HG02759 (cell line): ENCODE measurements at regions not wholly inside any gene's neighbourhood (a gene's known extent, or its start where the extent isn't known, plus 50 kb on each side); places are given as distances from the start of the nearest gene placed in this dataset.

Experiments
- ATAC-seq: cut with Tn5 transposase; IDR thresholded peaks from one replicate; pipeline ENCODE4 v1.9.1; 2021; ENCODE audit warnings: mild to moderate bottlenecking, moderate library complexity; ENCODE audit not compliant: unreplicated experiment

GRCh38 chr6:19972221-19972620 lies 135.1 kb downstream of the ID4 start:
- no peak for ATAC-seq

GRCh38 chr6:19976411-19977129 lies 139.4 kb downstream of the ID4 start:
- no peak for ATAC-seq

GRCh38 chr6:19979059-19979458 lies 141.9 kb downstream of the ID4 start:
- ATAC-seq = no peak

- ATAC-seq = no peak
Measured at GRCh38 chr6:19979986-19980385, 142.8 kb downstream of the ID4 start.

- no peak for ATAC-seq
Measured at GRCh38 chr6:19983374-19983773, 146.2 kb downstream of the ID4 start.

GRCh38 chr6:19986691-19987438 lies 149.7 kb downstream of the ID4 start:
- no peak for ATAC-seq

- no peak for ATAC-seq
Measured at GRCh38 chr6:19988555-19988954, 151.4 kb downstream of the ID4 start.

- no peak for ATAC-seq
Measured at GRCh38 chr6:19991176-19991575, 154.0 kb downstream of the ID4 start.

- ATAC-seq = no peak
Measured at GRCh38 chr6:19994909-19995308, 157.7 kb downstream of the ID4 start.

GRCh38 chr6:19995575-19996257 lies 158.5 kb downstream of the ID4 start:
- no peak for ATAC-seq

GRCh38 chr6:19997104-19997503 lies 159.9 kb downstream of the ID4 start:
- ATAC-seq = no peak

GRCh38 chr6:19998541-19998940 lies 161.4 kb downstream of the ID4 start:
- no peak for ATAC-seq

- peak; percentile 94 for ATAC-seq
Measured at GRCh38 chr6:19999319-20000191, 162.4 kb downstream of the ID4 start.

GRCh38 chr6:20001286-20001685 lies 164.1 kb downstream of the ID4 start:
- ATAC-seq = no peak

GRCh38 chr6:20006037-20006436 lies 168.9 kb downstream of the ID4 start:
- no peak for ATAC-seq

GRCh38 chr6:20008131-20008530 lies 171.0 kb downstream of the ID4 start:
- ATAC-seq = no peak

- no peak for ATAC-seq
Measured at GRCh38 chr6:20013066-20013861, 176.1 kb downstream of the ID4 start.

- ATAC-seq = no peak
Measured at GRCh38 chr6:20014508-20014907, 177.3 kb downstream of the ID4 start.

GRCh38 chr6:20020526-20020925 lies 183.4 kb downstream of the ID4 start:
- ATAC-seq = no peak

- ATAC-seq = no peak
Measured at GRCh38 chr6:20021795-20022194, 184.6 kb downstream of the ID4 start.
